B cell (primary cell): ENCODE measurements at regions not wholly inside any gene's neighbourhood (a gene's known extent, or its start where the extent isn't known, plus 50 kb on each side); places are given as distances from the start of the nearest gene placed in this dataset.

Experiments used
- EZH2 ChIP-seq: IDR thresholded peaks from 2 replicates; pipeline ENCODE4 v1.6.1; 2012; ENCODE audit warnings: borderline replicate concordance, low read depth, mild to moderate bottlenecking, moderate library complexity, low read length; ENCODE audit not compliant: insufficient read depth, poor library complexity, severe bottlenecking
- TF ChIP-seq, protein P1 (sequence below): fragments of 200-600 bp; IDR thresholded peaks from one replicate; pipeline ENCODE4 v1.8.0; 2022; ENCODE audit warnings: antibody characterized with exemption, mild to moderate bottlenecking

DNA sequence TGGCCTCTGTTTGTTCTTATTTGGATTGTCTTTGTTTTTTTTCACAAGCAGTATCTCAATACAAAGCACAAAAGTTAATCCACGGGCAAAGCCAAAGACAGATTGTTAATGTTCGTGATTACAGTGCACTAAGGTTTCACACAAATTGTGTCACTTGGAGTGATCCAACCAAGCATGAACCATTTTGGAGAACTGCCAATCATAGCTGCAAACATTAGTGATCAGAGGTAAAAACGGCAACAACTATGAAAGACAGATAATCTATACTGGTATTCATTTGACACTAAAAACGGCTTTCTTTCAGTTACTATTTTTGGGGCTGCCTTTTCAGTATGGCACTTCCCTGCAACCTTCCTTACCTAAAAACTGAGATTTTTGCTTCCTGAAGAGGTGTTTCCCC is 213.1 kb upstream of the GULP1 start:
- TF ChIP-seq, protein P1, sequence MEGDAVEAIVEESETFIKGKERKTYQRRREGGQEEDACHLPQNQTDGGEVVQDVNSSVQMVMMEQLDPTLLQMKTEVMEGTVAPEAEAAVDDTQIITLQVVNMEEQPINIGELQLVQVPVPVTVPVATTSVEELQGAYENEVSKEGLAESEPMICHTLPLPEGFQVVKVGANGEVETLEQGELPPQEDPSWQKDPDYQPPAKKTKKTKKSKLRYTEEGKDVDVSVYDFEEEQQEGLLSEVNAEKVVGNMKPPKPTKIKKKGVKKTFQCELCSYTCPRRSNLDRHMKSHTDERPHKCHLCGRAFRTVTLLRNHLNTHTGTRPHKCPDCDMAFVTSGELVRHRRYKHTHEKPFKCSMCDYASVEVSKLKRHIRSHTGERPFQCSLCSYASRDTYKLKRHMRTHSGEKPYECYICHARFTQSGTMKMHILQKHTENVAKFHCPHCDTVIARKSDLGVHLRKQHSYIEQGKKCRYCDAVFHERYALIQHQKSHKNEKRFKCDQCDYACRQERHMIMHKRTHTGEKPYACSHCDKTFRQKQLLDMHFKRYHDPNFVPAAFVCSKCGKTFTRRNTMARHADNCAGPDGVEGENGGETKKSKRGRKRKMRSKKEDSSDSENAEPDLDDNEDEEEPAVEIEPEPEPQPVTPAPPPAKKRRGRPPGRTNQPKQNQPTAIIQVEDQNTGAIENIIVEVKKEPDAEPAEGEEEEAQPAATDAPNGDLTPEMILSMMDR, result no peak
- TF ChIP-seq EZH2, result no peak
